ENCODE measurements at regions not wholly inside any gene's neighbourhood (a gene's known extent, or its start where the extent isn't known, plus 50 kb on each side); places are given as distances from the start of the nearest gene placed in this dataset.

DNA sequence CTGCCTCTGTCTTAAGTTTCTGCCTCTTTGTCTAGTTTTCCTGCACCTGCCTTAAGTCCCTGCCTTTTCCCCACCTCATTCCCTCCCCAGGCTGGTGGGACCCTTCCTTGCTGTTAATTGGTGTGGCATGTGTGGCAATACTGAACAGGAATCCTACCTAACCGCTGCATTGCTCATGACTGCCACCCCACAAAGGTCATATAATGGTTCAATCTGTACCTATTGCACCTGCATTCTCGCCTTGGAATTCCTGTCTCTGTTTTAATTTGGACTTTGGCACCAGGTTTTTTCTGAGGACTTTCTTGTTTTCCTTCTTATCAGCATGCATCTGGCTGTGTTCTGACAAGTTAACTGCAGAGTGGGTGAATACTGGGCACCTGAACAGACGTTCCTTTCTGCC lies 966.2 kb upstream of the TMEM132C start:
- DNase-seq = no peak

DNA sequence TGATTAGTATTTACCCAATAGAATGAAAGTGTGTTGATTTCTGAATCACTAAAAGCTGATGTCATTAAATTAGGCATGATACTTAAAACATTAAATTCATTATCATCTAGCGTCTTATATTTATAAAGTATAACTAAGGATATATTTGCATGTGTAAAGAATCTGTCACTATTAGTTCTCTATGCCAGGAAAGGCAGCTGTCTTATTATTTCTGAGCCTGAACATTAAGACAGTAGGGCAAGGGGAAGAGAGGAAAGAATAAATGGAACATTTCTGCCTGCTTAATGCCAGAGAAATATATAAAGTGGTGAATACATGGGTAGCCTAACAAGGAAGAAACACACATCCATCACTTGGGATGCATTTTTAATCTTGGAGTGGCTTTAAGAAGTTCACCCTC lies 965.1 kb upstream of the TMEM132C start:
- DNase-seq = no peak

DNA sequence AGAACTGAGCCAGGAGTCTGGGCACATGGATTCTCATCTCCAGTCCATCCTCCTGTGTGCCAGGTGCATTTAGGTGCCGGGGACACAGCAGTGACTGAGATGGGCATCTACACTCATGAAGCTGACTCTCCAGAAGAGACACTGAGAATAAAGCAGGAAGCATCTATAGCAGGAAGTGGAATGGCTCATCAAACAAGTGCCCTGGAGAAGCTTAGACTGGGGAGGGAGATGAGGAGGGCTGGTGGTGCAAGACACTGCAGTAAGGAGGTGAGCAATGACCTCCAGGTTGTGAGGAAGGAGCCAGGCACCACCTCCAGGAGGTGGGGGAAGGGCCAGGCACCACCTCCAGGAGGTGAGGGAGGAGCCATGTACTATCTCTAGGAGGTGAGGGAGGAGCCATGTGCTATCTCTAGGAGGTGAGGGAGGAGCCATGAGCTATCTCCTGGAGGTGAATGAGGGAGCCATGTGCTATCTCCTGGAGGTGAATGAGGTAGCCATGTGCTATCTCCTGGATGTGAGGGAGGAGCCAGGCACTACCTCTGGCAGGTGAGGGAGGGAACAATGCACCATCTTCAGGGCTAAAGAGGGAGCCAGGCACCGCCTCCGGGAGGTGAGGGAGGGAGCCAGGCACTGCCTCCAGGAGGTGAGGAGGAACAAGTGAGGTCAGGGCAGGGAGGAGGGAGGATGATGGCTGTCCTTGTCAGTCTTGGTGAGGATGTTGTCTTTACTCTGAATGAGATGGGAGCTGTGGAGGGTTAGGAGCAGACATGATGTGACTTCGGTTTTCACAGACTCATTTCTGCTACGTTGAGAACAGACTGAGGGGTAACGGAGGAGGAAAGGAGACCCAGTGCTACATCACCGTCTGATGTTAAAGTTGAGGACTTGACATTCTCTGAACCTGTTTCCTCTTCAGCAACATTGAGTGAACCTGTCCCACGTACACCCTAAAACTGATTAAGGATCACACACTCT lies 961.9 kb upstream of the TMEM132C start:
- DNase-seq = no peak

DNA sequence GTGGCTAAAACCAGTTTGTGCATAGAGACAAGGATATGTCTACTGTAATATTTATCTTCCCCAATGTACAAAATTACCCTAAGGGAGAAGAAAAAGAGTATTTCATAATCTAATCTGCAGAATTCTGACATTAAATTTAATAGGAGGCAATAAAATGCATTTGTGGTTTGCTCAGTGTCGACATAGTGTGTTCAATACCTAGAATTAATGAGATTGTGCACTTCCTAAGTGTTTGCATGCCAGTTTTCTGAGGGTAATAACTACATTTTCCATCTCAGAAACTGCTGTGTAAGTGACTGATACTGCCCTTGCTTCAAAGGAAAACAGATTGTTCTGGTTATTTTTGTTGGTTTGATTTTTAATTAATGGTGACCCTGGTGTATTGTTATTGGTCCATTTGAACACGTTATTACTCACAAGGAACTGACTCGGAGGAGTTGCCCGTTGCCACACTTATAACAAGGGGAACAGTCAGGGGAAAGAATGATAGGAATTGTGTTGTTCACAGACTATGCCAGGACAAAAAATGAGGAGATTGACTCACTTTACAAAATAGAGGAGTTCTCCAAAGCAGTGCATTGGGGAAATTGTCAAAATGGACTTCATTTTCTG lies 960.3 kb upstream of the TMEM132C start:
- no peak for DNase-seq

DNA sequence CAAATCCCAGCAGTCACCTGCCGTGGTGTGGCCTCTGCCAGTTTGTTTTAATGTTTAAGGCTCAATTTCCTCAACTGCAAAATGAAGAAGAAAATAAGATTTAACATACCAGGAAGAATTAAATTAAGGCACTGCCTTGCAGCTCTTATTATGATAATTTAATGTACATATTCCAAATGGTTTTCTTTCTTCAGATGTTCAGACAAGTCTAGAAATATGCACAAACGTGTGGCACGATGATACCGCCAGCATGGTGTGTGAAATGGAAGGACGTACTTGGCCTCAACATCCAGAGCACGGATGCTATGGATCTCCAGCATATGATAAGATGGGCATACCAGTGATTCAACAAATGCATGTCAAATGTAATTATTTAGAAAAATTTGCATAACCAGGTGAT lies 959.4 kb upstream of the TMEM132C start:
- no peak for DNase-seq

DNA sequence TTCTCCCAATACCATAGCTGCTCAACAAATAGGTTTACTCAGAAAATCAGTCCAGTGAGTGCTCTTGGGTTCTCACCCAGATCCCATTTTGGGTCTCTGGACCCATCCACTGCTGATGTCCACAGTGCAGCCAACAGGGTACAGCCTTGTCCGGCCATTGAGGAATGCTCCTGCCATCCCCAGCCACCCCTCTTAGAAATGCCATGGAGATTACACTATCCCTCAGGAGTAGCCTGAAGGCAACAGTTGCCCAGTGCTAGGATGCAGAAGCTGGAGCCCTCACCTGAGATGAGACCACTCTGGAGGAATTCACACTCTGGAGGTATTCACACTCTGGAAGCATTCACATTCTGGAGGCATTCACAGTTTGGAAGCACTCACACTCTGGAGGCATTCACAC lies 958.8 kb upstream of the TMEM132C start:
- no peak for DNase-seq

DNA sequence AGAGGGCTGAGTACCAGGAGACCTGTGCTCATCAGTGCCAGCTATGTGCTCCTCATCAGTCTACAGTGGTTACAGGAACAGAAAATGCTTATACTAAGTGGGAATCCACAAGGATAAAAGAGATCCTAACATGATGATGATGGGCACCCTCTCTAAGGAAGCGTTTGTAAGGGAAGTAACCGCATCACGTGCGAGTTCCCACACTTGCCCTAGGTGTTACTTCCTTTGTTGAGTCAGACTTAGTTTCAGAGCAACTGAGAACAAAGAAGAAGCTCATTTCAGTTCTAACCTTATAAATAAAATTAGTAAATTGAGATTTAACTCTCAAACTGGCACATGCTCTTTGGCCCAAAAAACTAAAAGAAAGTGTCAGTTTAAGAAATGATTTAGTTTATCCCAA lies 956.4 kb upstream of the TMEM132C start:
- DNase-seq = no peak

DNA sequence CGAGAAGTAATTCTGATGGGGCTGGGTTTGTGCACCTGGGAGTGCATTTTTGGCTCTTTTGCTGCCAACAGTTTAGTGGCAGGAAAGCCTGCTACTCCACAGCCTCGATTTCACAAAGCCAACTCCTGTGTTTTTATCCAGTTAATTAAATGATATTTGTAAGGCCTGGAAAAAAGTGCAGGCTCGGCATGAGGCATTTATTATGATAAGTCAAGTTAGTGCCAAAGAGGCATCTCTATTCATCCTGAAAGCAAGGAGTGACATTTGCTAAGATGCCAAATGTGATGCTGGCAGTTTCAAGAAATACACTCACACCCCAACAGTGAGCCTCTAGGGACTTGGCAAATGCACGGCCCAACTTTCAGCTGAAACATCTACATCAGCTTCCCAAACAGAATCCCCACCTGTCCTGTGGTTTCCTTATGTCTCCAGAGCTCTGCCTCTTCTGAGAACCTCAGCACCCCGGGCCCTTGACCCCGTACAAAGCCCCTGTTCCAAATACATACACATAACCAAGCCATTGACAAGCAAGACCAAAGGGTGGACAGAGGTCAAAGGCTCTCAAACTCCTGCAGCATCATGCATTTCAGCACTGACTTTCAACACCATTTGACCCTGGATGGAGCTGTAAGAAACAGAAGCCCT lies 955.1 kb upstream of the TMEM132C start:
- no peak for DNase-seq

DNA sequence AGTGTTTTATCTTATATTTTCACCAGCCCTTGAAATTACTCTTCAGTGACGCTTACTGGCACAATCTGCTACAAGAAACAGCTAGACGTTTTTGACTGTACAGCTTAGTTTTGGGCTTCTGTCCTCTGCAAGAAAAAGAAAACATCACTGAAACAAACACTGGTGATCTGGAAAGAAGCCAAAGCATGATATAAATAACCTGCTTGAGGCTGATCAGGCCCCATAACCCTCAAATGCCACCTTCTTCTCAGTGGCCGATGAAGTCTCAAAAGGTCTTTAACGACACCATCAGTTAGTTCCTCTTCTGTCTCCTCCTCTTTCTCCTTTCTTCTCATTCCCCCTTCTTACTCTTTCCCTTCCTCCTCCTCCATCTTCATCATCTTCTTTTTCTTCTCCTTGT lies 942.3 kb upstream of the TMEM132C start:
- no peak for DNase-seq

DNA sequence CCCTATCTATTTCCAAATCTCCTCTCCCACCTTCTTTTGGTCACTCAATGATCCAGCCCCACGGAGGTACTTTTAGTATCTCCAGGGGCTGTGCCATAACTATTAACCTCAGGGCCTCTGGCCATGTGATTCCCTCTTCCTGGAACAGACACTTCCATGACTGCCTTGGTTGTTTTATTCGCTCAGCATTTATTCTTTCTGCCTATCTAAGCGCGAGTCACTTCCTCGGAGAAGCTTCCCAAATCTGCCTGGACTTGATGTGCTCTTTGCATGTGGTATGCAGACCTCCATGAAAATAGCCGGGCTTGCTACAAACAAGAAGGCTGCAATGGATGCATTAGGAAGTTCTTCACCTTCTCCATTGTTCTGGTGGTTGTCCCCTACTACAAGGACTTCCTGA lies 939.0 kb upstream of the TMEM132C start:
- no peak for DNase-seq

DNA sequence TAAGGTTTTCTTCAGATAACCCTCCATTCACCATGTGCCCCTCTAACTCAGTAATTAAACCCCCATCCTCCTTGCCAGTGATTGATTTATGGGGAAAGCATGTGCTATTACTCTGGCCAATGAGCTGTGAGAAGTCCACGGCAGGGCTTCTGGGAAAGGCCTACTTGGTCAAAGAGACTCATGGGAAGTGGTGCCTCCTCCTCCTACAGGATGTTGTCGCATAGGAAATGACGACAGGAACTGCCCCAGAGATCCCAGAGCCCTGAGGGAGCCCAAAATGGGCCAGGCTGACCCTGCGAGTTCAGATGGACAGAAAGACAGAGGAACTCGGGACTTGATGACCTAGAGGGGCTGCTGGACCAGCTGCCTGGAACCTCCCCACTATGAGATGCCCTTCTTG lies 938.1 kb upstream of the TMEM132C start:
- no peak for DNase-seq

DNA sequence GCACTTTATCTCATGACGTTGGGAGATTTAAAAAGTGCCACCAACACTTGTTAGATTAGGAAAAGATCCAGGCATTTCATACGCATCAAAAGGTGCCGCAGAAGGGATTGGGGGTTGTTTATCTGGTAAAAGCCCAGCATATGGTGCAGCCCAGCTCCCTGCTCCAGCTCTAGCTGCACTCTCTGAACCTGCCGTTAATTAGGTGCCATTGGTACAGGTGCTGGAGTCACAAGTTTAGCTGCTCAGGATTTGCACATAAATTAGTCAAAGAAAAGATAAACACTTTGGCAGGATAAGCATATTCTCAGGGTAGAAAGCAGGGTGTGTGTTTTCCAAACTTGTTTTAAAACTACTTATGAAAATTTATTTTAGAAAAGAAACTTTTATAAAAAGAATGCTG lies 932.6 kb upstream of the TMEM132C start:
- no peak for DNase-seq

DNA sequence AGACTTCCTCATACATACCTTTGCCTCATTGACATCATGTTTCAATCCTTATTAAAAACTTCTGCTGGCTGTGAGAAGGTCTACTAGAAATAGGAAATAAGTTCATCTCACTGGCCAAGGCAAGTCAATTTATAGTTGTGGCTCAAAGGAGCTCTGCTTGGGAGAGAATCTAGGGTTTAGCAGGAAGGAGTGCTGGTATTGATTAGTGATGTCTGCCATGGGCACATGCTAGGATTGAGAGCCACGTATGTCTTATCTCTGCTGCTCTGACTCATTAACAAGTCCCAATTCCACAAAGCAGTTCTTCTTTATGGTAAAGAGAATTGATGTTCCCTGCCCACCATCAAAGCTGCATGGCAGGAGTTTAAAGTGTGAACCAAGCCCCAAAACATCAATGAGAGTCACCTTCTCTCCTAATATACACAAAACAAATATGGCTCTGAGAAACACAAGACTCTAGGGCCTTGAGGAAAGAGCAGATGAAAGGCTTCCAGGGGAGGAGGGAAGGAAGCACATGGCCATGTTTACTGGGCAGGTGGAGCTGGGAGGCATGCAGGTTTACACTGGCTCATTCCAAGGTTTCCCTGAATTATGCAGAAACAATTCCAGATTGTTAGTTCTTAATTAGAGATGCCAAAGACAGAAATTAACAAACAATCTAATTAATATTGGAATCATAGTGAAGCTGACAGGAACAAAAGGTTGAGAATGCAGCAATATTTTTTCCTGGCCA lies 931.9 kb upstream of the TMEM132C start:
- no peak for DNase-seq

DNA sequence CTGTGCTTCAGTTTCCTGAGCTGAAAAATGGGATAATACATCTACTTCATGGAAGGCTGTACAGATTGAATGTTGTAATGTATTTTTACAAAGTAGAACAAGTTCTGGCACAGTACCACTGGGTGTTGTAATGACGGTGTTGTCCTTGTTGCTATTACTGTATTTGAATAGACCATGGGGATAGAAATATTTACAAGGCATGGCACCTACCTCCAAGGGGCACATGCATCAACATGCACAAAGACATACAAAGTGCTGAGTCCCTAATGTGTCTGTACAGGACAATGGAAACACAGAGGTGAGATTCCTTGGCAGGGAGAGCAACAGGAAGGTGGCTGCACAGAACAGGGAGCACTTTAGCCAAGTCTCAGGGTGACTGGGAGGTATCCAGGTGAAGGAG lies 930.6 kb upstream of the TMEM132C start:
- DNase-seq = no peak

DNA sequence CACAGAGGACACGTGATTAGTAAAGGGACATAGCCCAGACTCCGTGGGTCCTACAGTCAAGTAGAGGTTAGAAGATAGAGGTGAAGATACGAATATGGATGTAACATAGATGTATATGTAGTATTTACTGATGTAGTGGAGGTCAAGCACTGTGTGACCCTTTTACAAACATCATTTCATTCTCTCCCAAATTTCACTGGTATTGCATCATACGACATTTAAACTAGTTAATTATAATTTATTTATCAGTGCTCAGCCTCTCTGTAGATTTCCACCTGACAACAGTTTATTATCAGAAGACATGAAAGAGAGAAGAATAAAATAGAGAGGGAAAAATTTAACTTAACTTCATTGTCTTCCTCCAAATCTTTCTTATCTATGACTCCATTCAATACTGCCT lies 927.9 kb upstream of the TMEM132C start:
- DNase-seq = no peak

DNA sequence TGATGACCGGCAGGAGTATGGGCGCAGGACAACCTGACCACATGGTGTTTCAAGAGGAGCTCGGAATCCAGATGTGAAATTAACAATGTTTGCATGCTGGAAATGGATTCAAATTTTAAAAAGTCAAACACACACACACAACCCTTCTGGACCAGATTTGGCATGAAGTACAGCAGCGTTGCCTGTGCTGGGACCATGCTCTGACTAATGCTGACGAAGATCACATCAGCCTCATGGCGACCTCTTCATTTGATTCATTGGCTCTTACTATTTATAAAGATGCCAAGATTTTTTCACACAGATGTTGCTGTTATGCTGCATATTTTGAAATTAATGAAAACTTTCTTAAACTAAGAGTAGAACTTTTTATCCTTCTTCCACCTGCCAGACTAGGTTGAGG lies 926.6 kb upstream of the TMEM132C start:
- no peak for DNase-seq

DNA sequence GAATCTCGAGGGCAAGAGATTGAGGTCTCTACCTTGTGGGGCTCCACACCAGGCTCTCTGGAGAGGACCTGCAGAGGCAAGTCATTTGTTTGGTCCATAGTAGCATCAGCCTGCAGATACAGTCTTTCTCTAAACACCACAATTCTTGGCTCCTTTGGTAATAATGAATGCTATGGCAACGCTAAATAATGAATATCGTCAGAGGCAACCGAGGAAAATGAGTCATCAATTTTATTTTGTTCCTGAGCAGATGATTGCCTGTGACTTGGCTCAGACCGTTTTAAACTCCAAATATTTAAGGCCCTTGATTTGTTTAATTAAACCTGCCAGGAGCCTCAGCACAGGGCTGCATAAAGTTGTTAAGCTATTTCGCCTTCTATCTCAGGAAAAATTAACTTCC lies 924.1 kb upstream of the TMEM132C start:
- no peak for DNase-seq

DNA sequence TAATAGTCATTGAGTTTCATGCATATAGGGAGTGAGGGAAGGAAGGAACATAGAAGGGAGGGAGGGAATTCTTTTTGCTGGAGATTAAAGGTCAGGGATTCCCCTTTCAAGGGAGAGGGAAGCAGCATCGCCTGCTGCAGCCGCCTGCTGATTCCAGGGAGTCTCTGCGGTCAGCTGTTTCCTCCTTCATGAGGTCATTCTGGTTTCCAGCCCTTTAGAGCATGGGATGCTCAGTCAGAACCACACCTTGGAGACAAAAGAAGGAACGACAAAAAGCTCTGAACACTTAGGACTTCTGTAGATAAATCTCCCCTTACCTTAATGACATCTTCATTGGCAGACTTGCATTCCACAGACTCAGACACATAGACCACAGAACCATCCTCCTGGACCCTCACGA lies 923.0 kb upstream of the TMEM132C start:
- no peak for DNase-seq

DNA sequence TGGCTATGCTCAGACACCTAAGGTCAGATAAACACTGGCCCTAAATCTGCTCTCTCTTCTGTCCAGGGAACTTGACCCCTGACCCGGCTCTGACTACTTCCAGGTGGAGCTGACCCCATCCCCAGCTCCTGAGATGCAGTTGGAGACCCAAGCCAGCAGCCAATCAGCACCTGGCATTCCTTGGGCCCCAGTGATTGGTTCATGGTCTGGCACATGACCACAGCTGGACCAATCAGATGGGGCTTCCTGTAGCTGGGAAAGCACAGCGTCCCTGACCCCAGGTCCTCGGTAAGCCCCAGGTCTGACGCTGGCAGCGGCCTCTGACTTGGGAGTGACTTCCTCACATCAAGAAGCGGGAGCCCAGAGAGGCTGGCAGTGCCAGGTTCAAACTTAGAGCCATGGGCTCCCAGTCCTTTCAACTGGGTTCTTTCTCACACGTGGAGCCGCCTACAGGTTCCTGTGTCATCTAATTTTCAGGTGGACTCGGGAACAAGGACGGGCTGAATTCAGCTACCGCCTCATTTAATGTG lies 915.4 kb upstream of the TMEM132C start:
- DNase-seq = no peak

DNA sequence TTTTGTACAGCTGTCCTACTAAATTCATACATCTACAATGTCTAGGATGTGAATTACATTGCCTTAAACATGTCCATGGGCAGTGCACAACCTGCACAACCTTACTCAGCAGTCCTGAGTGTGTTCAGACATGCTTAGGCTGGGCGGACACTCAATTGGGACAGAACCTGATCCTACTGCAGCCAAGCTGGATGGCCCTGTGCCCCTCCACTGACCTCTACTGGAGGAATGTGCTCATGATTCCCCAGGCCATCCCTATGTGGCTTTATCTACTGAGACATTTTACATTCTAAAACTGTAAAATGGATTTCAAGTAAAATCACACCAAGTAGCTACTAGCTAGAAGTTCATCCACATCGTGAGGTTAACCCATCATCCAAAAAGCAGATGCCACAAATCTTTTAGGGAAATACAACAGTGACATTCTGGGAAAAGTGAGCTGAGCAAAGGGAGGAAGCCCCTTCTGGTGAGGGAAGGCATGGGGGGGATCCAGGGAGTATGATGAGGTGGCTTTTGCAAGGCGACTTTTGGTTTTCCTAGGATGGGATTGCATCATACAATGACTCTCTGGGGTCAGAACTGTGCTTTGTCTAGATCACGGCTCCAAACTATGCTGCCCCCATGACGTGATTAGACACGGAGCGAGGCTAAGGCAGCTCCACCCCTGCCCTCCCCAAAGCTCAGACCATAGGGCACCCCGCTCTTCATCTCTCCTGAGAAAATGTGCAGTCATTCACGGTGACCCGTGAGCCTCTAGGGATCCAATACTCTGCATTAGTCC lies 911.7 kb upstream of the TMEM132C start:
- no peak for DNase-seq

DNA sequence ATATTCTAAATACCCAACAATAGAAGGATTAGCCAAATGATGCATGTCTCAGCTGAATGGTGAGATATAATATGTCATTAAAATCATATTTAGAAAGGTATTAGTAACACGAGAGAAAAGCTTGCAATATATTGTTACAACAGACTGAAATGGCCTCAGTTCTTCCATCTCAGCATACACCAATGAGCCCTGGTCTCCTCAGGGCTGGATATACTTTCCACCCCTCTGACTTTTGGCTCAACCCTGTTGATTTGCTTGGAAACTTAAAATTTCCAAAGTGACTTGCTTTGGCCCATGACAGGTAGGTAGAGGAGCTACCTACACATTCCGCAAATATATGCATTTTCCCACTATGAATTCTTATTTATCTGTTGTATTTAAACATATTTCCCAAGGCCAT lies 908.1 kb upstream of the TMEM132C start:
- DNase-seq = no peak

DNA sequence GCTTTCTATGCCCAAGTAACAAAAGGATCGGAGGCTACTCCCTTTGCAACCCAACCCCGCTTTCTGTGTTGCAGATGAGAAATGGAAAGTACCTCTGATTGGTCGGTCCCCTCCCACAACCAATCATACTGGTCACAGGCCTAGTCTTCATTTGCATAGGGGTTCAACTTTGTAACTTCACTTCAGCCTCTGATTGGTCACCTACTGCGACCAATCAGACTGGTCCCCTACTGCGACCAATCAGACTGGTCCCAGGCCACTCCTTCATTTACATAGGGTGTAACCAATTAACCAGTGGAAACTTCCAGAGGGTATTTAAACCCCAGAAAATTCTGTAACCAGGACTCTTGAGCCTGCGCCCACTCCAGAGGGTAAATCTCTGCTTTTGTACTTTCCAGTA lies 906.4 kb upstream of the TMEM132C start:
- no peak for DNase-seq

All from CD4-positive, alpha-beta T cell treated with Interleukin-4 for 4 hours (primary cell).